ENCODE measurements at regions not wholly inside any gene's neighbourhood (a gene's known extent, or its start where the extent isn't known, plus 50 kb on each side); places are given as distances from the start of the nearest gene placed in this dataset.
"Not testable (repeated sequence)": the region's sequence is repeated elsewhere in the genome, so short reads cannot be mapped to it uniquely, and the experiment has no call there.

- DNase-seq (ENCODE audit: low read depth) = no peak
Measured at GRCh38 chr2:66030553-66030952, 404.4 kb upstream of the MEIS1 start.

DNA sequence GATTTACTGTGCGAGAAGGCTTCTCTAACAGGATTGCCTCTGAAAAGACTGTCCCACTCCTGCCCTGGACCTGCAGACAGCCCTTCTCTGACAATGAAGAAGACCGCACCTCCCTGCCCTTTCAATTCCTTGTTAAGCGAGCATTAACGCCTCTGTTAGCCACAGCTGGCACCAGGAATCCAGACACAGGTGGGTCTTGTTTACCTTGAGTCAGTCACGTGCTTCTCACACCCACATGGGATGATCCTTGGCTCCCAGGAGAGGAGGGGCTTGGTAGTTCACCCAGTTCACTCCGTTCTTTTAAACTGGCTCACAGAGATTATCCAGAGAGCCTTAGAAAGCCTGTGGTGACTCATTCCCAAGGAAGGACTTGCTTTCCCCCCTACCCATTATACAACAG lies 410.5 kb upstream of the MEIS1 start:
- DNase-seq (ENCODE audit: low read depth) = no peak

DNA sequence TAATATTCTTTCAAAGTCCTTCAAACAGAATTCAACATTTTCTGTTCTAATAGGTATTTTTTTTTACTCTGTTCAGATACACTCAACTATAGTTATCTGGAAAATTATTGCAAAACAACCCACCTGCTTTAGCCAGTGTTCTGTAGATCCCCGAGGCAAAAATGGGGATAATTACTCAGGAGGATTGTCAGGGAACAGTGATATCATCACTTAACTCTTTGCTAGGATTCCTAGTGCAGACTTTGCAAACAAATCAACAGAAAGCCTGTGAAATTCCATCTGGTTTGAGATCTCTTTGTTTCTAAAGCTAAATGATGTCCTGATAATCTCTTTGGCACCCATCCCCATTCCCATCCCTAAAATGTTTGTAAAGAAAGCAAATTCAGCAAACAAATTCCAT lies 413.6 kb upstream of the MEIS1 start:
- no peak for DNase-seq (ENCODE audit: low read depth)

- no peak for DNase-seq (ENCODE audit: low read depth)
Measured at GRCh38 chr2:66017763-66018162, 417.2 kb upstream of the MEIS1 start.

- no peak for DNase-seq (ENCODE audit: low read depth)
Measured at GRCh38 chr2:66014450-66014849, 420.5 kb upstream of the MEIS1 start.

GRCh38 chr2:66013456-66013855 lies 421.5 kb upstream of the MEIS1 start:
- DNase-seq (ENCODE audit: low read depth) = no peak

- no peak for DNase-seq (ENCODE audit: low read depth)
Measured at GRCh38 chr2:66003931-66004330, 431.0 kb upstream of the MEIS1 start.

GRCh38 chr2:66001538-66001937 lies 433.4 kb upstream of the MEIS1 start:
- no peak for DNase-seq (ENCODE audit: low read depth)

- no peak for DNase-seq (ENCODE audit: low read depth)
Measured at GRCh38 chr2:66000901-66001300, 434.0 kb upstream of the MEIS1 start.

- no peak for DNase-seq (ENCODE audit: low read depth)
Measured at GRCh38 chr2:65999796-66000195, 435.1 kb upstream of the MEIS1 start.

GRCh38 chr2:65999103-65999502 lies 435.8 kb upstream of the MEIS1 start:
- no peak for DNase-seq (ENCODE audit: low read depth)

DNA sequence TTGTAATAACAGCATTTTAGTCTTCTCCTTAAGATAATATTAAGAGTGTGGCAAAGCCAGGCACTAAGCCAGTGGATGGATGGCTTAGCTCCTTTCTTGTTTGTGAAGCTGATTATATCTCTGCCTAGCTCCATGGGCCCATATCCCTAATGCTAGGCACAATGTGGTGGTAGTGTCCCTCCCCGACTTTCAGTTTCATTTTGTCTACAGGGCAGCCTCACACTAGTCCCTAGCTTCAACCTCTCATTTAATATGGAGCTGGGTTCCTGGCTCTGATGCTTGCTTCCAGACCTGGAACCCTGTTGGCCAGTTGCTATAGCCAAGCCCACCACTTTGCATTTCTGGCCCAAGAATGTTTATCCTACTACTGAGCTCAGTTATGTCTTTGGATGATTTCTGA lies 437.0 kb upstream of the MEIS1 start:
- DNase-seq (ENCODE audit: low read depth) = no peak

GRCh38 chr2:65992198-65992554 lies 442.7 kb upstream of the MEIS1 start:
- no peak for DNase-seq (ENCODE audit: low read depth)

- DNase-seq (ENCODE audit: low read depth) = no peak
Measured at GRCh38 chr2:65991381-65992197, 443.3 kb upstream of the MEIS1 start.

GRCh38 chr2:65985986-65986385 lies 448.9 kb upstream of the MEIS1 start:
- DNase-seq (ENCODE audit: low read depth) = no peak

- DNase-seq (ENCODE audit: low read depth) = no peak
Measured at GRCh38 chr2:65980531-65980930, 454.4 kb upstream of the MEIS1 start.

GRCh38 chr2:65979446-65979845 lies 455.5 kb upstream of the MEIS1 start:
- DNase-seq (ENCODE audit: low read depth) = no peak

GRCh38 chr2:65974067-65974723 lies 460.7 kb upstream of the MEIS1 start:
- DNase-seq (ENCODE audit: low read depth) = peak; percentile 1

- no peak for DNase-seq (ENCODE audit: low read depth)
Measured at GRCh38 chr2:65969161-65969560, 465.8 kb upstream of the MEIS1 start.

DNA sequence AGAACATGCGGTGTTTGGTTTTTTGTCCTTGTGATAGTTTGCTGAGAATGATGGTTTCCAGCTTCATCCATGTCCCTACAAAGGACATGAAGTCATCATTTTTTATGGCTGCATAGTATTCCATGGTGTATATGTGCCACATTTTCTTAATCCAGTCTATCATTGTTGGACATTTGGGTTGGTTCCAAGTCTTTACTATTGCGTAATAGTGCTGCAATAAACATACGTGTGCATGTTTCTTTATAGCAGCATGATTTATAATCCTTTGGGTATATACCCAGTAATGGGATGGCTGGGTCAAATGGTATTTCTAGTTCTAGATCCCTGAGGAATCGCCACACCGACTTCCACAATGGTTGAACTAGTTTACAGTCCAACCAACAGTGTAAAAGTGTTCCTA lies 471.6 kb upstream of the MEIS1 start:
- DNase-seq (ENCODE audit: low read depth) = not testable (repeated sequence)

DNA sequence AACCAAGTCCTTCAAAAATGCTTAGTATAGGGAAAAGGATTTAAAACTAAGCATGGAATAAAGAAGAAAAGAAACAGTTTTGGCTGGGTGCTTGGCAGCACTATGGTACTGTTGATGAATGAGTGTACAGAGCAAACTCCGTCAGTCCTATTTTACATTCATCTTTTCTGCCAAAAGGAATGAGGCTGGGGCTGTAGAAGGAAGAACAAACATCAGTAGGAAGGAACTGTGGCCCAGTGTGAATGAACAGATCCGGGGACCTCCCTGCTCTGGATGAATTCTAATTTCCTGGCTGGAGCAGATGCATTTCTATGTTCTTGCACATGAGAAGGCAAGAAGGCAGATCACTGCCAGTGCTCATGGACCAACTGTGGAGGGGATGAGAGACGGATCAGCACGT lies 474.0 kb upstream of the MEIS1 start:
- no peak for DNase-seq (ENCODE audit: low read depth)

GRCh38 chr2:65957886-65958285 lies 477.0 kb upstream of the MEIS1 start:
- no peak for DNase-seq (ENCODE audit: low read depth)

- no peak for DNase-seq (ENCODE audit: low read depth)
Measured at GRCh38 chr2:65957454-65957853, 477.5 kb upstream of the MEIS1 start.

DNA sequence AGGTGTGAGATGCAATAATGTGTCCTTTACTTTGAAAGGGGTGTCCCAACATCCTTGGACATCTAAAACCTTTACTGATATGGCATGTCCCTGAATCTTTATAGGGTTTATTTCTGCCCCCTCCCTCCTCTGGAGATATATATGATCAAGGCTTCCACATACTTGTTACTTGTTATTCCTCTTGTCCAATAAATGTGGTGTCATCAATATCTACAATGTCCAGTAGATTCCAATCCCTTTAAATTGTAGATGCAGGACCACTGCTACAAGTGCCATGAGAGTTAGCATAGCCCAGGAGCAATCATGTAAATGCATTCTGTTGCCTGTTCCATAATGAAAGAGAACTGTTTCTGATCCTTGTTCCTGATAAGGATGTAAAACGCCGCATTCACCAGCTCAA lies 479.7 kb upstream of the MEIS1 start:
- DNase-seq (ENCODE audit: low read depth) = no peak

All from amniotic epithelial cell (primary cell).